Fibroblast of villous mesenchyme (primary cell): ENCODE measurements at regions not wholly inside any gene's neighbourhood (a gene's known extent, or its start where the extent isn't known, plus 50 kb on each side); places are given as distances from the start of the nearest gene placed in this dataset.
A peak's percentile ranks its signal among the peaks of the same experiment; 100 is the strongest.

Experiments
- DNase-seq: peaks from one replicate; pipeline ENCODE4 v3.0.0-alpha.2; 2010; ENCODE audit warnings: low read depth
- H3K4me3 ChIP-seq: 2 replicates; pipeline ENCODE4 v1.5.1; 2011; ENCODE audit warnings: low read depth, mild to moderate bottlenecking, low read length
- TF ChIP-seq, protein P1 (sequence below): IDR thresholded peaks from 2 replicates; pipeline ENCODE4 v1.5.1; 2012; ENCODE audit warnings: low read depth, mild to moderate bottlenecking, low read length; ENCODE audit not compliant: insufficient read depth

DNA sequence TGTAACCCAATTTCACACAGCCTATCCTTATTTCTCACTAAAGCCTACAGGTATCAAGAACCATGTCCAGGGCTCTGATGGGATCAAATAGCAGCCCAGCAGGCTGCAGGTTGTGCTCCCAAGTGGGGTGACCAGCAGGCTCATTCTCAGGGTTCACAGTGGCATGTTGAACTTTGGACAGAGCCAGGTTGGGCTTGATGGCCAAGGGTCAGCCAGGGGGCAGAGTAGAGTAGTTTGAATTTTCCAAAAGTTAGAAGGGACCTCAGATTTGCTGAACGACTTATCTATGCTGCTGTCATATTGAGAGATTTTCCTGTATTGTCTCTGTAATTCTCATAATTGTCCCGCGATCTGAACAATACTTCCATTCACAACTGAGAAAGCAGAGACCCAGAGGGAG, 310.8 kb upstream of the BOD1L1 start:
- TF ChIP-seq, protein P1, sequence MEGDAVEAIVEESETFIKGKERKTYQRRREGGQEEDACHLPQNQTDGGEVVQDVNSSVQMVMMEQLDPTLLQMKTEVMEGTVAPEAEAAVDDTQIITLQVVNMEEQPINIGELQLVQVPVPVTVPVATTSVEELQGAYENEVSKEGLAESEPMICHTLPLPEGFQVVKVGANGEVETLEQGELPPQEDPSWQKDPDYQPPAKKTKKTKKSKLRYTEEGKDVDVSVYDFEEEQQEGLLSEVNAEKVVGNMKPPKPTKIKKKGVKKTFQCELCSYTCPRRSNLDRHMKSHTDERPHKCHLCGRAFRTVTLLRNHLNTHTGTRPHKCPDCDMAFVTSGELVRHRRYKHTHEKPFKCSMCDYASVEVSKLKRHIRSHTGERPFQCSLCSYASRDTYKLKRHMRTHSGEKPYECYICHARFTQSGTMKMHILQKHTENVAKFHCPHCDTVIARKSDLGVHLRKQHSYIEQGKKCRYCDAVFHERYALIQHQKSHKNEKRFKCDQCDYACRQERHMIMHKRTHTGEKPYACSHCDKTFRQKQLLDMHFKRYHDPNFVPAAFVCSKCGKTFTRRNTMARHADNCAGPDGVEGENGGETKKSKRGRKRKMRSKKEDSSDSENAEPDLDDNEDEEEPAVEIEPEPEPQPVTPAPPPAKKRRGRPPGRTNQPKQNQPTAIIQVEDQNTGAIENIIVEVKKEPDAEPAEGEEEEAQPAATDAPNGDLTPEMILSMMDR: no peak
- no peak overlapping the region for H3K4me3 ChIP-seq
- DNase-seq: no peak

DNA sequence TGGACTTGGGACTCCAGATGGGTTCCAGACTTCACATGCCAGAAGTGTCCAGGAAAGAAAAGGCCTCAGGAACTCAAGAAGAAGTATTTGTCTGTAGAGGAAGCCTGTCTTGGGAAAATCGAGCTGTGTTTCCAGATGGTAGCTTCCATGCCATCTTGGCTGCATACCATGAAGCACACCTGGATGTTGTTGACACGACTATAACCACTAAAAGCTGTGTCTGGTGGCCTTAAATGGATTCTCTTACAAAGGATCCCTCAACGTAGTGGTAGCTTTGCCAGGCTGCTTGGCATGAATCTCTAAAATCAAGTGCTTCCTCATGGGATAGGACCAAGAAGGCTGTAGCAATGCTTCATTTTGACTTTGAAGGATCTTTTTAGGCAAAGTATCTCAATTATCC, 313.4 kb upstream of the BOD1L1 start:
- TF ChIP-seq, protein P1: no peak
- H3K4me3 ChIP-seq: no peak overlapping the region
- no peak for DNase-seq

DNA sequence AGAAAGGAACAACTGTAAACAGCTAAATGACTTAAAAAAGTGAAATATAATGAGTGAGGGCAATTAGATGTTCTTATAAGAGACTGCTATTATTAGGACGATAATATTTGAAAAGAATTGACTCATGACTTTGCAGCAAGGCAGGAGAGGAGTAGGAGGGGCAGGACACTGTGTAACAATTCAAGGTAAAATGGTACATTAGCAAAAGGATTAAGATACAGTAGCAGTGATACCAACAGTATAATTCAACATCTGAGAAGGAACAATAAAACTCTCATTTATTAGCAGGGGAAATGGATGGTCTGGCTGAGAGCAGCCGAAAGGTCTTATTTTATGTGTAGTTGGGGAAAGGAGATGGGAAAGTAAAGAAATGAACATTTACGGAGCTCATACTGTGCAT, 315.5 kb upstream of the BOD1L1 start:
- TF ChIP-seq, protein P1: no peak
- no peak for DNase-seq
- H3K4me3 ChIP-seq: no peak overlapping the region

DNA sequence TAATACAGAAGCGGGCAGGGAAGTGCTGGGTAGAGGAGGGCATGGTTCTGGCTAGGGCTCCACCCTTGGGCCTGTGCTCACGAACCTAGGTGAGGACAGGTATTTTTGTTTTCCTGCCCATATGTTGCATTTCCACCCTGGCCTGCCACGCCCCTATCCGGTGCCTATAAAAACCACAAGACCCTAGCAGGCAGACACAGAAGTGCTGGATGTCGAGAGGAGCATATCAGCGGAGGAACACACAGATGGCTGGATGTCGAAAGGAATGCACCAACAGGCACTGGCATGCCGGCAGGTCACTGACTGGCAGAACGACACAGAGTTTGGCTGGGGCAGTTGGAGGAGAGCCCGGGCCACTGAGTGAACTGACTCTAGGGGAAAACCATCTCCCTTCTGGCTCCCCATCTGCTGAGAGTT, 316.6 kb upstream of the BOD1L1 start:
- TF ChIP-seq, protein P1: no peak
- no peak overlapping the region for H3K4me3 ChIP-seq
- no peak for DNase-seq

DNA sequence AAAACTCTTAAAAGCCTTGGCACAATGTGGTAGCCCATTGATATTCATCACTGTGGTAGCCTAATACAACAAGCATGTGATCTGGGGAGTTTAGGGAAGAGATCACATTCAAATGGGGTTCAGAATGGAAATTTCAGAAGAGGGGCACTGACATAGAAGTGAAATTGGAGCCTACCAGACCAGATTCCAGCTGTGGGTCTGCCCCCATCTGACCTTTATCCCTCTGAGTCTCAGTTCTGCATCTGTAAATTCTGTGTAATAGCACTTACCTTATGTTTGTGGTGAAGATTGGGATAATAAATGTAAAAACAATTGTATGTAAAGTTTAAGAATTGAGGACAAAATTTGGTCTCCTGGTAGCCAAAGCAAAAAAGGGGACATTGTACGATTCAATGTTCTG, 320.4 kb upstream of the BOD1L1 start:
- no peak overlapping the region for H3K4me3 ChIP-seq
- no peak for DNase-seq
- TF ChIP-seq, protein P1: no peak

DNA sequence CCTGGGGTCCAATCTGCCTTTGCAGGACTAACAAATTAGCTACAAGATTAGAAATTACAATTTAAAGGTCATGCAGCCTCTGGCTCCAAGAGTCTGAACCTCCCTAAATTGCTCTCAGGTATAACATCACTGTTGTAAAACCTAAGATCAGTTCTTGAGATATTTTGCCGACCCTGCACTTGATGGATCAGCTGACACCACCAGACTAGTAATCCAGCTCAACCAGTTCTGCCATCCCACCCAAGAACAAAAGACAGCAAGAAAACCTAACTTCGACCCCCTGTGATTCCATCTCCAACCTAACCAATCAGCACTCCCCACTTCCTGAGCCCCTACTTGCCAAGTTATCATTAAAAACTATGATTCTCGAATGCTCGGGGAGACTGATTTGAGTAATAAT, 323.0 kb upstream of the BOD1L1 start:
- no peak overlapping the region for H3K4me3 ChIP-seq
- TF ChIP-seq, protein P1: no peak
- no peak for DNase-seq

DNA sequence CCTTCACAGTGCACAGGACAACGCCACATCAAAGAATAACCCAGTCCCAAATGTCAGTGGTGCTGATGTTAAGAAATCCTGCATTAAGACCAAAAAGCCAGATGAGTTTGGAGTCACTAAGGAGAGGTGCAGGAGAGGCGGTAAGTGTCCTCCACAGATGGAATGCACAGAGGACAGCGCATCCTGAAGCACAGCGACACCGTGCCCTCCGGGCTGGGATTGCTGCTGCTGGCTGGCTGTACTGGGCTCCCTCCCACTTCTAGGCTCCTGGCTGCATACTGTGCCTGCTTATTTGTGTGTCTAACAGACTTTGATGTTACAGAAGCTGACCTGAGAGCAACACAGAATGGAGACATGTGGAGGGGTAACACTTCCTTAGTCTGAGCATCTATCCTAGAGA, 325.6 kb upstream of the BOD1L1 start:
- TF ChIP-seq, protein P1: peak; percentile 22
- DNase-seq: no peak
- no peak overlapping the region for H3K4me3 ChIP-seq
